ENCODE measurements at regions not wholly inside any gene's neighbourhood (a gene's known extent, or its start where the extent isn't known, plus 50 kb on each side); places are given as distances from the start of the nearest gene placed in this dataset.

DNA sequence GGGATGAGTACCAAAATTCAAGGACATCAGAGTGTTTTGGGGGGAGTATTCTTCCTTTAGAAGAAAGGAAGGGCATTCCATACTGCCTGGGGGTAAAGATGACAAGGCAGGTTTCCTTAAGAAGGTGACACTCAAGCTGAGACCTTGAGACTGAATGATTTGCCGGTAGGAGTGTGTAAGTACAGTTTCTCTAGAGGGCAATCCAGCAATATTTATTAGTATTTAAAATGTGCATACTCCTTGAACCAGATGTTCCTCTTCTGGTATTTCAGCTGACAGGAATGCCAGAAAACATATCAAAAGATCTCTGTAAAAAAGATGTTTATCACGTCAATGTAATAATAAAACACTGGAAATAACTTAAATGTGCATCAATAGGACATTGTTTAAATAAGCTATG, 106.4 kb upstream of the TMCC3 start:
- ChIA-PET POLR2A (no interaction called here), RAD21 (ENCODE audit: low non-redundant PET in 1 of 2, low total read pairs in 2 of 2, uncharacterized antibody in 2 of 2, unreplicated experiment in 2 of 2) (no interaction called here), CTCF (no interaction called here)
- no peak overlapping the region for H2AFZ ChIP-seq (ENCODE audit: low read depth, low read length, poor library complexity, severe bottlenecking)
- DNase-seq (ENCODE audit: low read depth, low spot score) (no peak), ATAC-seq (no peak)
- no peaks in the 10 kb centered on the region for H4K20me1 ChIP-seq (ENCODE audit: insufficient read depth)
- H3K9ac ChIP-seq (ENCODE audit: low read length), result no peak overlapping the region
- BruUV-seq (replicated peaks), result no TSS peak
- no peak overlapping the region for H3K4me3 ChIP-seq (replicated peaks in 1 of 2; ENCODE audit: low read depth in 1 of 2, low read length in 2 of 2)
- peaks cover 0 to 7% of the 10 kb centered on the region in 2 experiments; a peak in 2 of 4 replicates for H3K4me1 ChIP-seq (ENCODE audit: control insufficient read depth in 1 of 2, insufficient read depth in 2 of 2, low read length in 2 of 2)
- H3K27me3 ChIP-seq (ENCODE audit: insufficient read depth, low read length), result no peaks in the 10 kb centered on the region
- H3K79me2 ChIP-seq (ENCODE audit: insufficient read depth, low read length), result no peaks in the 10 kb centered on the region
- no peaks in the 10 kb centered on the region for H3K9me3 ChIP-seq (ENCODE audit: control insufficient read depth in 1 of 2, insufficient read depth in 1 of 2, low read depth in 1 of 2, low read length in 2 of 2)
- intact Hi-C loops (cut with micrococcal nuclease), result no loop called here
- H3K36me3 ChIP-seq (ENCODE audit: control insufficient read depth in 1 of 2, insufficient read depth in 2 of 2, low read length in 2 of 2), result no peaks in the 10 kb centered on the region
- no peak overlapping the region for H3K4me2 ChIP-seq (ENCODE audit: low read length)
- H3K27ac ChIP-seq (ENCODE audit: low read depth, low read length), result no peak overlapping the region
- no peaks in the 10 kb centered on the region for H3K9me2 ChIP-seq (ENCODE audit: insufficient read depth)
- no peak for TF ChIP-seq FOSL1 (IDR thresholded peaks at IDR 0.05; ENCODE audit: low read depth)
- no peak for TF ChIP-seq MAX (IDR thresholded peaks at IDR 0.05)
- TF ChIP-seq EGR1 (IDR thresholded peaks at IDR 0.05; ENCODE audit: low read depth), result no peak
- no peak for TF ChIP-seq CBX3 (IDR thresholded peaks at IDR 0.05; ENCODE audit: low read depth)
- TF ChIP-seq, protein P1, sequence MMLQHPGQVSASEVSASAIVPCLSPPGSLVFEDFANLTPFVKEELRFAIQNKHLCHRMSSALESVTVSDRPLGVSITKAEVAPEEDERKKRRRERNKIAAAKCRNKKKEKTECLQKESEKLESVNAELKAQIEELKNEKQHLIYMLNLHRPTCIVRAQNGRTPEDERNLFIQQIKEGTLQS (IDR thresholded peaks at IDR 0.05), result no peak
- TF ChIP-seq, protein P2, sequence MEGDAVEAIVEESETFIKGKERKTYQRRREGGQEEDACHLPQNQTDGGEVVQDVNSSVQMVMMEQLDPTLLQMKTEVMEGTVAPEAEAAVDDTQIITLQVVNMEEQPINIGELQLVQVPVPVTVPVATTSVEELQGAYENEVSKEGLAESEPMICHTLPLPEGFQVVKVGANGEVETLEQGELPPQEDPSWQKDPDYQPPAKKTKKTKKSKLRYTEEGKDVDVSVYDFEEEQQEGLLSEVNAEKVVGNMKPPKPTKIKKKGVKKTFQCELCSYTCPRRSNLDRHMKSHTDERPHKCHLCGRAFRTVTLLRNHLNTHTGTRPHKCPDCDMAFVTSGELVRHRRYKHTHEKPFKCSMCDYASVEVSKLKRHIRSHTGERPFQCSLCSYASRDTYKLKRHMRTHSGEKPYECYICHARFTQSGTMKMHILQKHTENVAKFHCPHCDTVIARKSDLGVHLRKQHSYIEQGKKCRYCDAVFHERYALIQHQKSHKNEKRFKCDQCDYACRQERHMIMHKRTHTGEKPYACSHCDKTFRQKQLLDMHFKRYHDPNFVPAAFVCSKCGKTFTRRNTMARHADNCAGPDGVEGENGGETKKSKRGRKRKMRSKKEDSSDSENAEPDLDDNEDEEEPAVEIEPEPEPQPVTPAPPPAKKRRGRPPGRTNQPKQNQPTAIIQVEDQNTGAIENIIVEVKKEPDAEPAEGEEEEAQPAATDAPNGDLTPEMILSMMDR (IDR thresholded peaks at IDR 0.05 in 2 of 3, conservative IDR thresholded peaks at IDR 0.05 in 1 of 3; ENCODE audit: borderline replicate concordance in 1 of 3, insufficient read depth in 1 of 3, low read depth in 2 of 3, low read length in 2 of 3), result no peak
- no peak for TF ChIP-seq CEBPB (IDR thresholded peaks at IDR 0.05; ENCODE audit: low read depth)
- TF ChIP-seq POLR2A (IDR thresholded peaks at IDR 0.05; ENCODE audit: borderline replicate concordance, extremely low read depth, insufficient read depth, insufficient read length), result no peak
- no peak for TF ChIP-seq YY1 (IDR thresholded peaks at IDR 0.05; ENCODE audit: extremely low read depth, insufficient replicate concordance, low read depth, low read length)
- no peak for TF ChIP-seq ZBTB33 (IDR thresholded peaks at IDR 0.05; ENCODE audit: extremely low read depth, insufficient replicate concordance, low read length)
- TF ChIP-seq EZH2phosphoT487 (IDR thresholded peaks at IDR 0.05; ENCODE audit: borderline replicate concordance), result no peak
- TF ChIP-seq, protein P3, sequence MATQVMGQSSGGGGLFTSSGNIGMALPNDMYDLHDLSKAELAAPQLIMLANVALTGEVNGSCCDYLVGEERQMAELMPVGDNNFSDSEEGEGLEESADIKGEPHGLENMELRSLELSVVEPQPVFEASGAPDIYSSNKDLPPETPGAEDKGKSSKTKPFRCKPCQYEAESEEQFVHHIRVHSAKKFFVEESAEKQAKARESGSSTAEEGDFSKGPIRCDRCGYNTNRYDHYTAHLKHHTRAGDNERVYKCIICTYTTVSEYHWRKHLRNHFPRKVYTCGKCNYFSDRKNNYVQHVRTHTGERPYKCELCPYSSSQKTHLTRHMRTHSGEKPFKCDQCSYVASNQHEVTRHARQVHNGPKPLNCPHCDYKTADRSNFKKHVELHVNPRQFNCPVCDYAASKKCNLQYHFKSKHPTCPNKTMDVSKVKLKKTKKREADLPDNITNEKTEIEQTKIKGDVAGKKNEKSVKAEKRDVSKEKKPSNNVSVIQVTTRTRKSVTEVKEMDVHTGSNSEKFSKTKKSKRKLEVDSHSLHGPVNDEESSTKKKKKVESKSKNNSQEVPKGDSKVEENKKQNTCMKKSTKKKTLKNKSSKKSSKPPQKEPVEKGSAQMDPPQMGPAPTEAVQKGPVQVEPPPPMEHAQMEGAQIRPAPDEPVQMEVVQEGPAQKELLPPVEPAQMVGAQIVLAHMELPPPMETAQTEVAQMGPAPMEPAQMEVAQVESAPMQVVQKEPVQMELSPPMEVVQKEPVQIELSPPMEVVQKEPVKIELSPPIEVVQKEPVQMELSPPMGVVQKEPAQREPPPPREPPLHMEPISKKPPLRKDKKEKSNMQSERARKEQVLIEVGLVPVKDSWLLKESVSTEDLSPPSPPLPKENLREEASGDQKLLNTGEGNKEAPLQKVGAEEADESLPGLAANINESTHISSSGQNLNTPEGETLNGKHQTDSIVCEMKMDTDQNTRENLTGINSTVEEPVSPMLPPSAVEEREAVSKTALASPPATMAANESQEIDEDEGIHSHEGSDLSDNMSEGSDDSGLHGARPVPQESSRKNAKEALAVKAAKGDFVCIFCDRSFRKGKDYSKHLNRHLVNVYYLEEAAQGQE (IDR thresholded peaks at IDR 0.05; ENCODE audit: low read depth), result no peak
- TF ChIP-seq POLR2AphosphoS5 (IDR thresholded peaks at IDR 0.05; ENCODE audit: low read depth, low read length), result no peak
- TF ChIP-seq ZNF274 (IDR thresholded peaks at IDR 0.05; ENCODE audit: low read depth, low read length), result no peak
- TF ChIP-seq SRF (IDR thresholded peaks at IDR 0.05; ENCODE audit: low read depth), result no peak
- no peak for TF ChIP-seq ZFX (IDR thresholded peaks at IDR 0.05)
- no peak for TF ChIP-seq SIN3A (IDR thresholded peaks at IDR 0.05; ENCODE audit: low read depth)

Data from HCT116 (cell line).